NCI-H345 (cell line): ENCODE measurements at regions not wholly inside any gene's neighbourhood (a gene's known extent, or its start where the extent isn't known, plus 50 kb on each side); places are given as distances from the start of the nearest gene placed in this dataset.

Experiments used
- DNase-seq: peaks from one replicate; lab custom pipeline; 2025; lab: John Stamatoyannopoulos, UW

- DNase-seq = no peak
Measured at GRCh38 chr4:99712530-99712929, 54.9 kb upstream of the C4orf54 start.

GRCh38 chr4:99712099-99712498 lies 54.5 kb upstream of the C4orf54 start:
- no peak for DNase-seq

DNA sequence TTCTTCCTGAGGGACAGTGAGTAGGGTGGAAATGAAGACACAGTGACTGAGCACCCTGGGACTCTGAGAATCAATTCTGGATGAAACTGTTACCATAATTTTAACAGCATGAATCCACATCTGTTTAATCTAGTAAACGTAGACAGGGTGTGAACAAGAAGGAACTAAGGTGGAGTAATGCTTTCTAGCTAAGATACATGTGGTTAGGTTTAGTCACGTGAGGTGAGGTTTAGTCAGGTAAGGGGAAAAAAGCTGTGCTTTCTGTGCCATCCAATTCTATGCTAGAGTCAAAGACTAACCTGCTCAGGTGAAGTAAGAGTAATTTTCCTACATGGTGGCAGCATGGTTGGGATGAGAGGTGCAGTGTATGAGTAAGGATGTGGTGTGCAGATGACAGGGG lies 54.0 kb upstream of the C4orf54 start:
- DNase-seq = no peak

DNA sequence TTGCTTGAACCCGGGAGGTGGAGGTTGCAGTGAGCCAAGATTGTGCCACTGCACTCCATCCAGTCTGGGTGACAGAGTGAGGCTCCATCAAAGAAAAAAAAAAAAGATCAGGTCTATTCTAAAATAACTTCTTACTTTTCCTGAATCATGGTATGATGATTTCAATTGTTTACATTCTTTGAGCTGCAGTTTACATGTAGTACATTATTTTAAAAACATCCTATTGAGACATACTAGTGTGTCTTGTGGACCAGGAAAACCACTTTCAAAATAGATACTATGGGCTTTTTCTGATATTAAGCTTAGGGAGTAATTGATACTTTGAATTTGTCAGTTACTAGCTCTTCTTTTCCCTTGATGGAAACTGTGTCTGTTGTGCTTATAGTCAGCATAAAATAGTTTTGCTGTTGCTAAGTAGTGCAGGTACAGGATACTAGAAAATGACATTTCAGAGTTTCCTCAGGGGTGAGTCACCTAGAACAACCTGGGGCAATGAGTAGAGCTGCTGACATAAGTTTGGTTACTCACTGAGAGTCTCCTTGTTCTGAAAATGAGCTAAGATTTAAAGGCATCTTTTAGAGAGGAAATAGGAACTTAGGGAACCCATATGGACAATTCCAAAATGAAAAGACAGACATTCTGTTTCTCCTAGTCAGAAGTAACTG lies 53.2 kb upstream of the C4orf54 start:
- DNase-seq = no peak

- no peak for DNase-seq
Measured at GRCh38 chr4:99710020-99710419, 52.4 kb upstream of the C4orf54 start.

- DNase-seq = no peak
Measured at GRCh38 chr4:99708551-99708950, 50.9 kb upstream of the C4orf54 start.
